Panc1 (cell line): ENCODE measurements at regions not wholly inside any gene's neighbourhood (a gene's known extent, or its start where the extent isn't known, plus 50 kb on each side); places are given as distances from the start of the nearest gene placed in this dataset.

ENCODE experiments used
- ATAC-seq: fragments of 200-7000 bp; cut with Tn5 transposase; 2 replicates; pipeline ENCODE4 v1.9.1; 2020; ENCODE audit warnings: mild to moderate bottlenecking, moderate library complexity
- BruUV-seq: library from RNA; stranded (reverse); fragments of 400-500 nt; replicated peaks from 2 replicates; lab custom pipeline; 2021; lab: Mats Ljungman, UMichigan
- CTCF ChIA-PET: fragments of 300-600 bp; sonication (Branson Sonifier 250); formaldehyde crosslinking; loops from one replicate; lab custom pipeline; 2022; ENCODE audit warnings: antibody characterized with exemption; lab: Charles Lee
- POLR2A ChIA-PET: fragments of 300-600 bp; sonication (Branson Sonifier 250); formaldehyde crosslinking; loops from one replicate; lab custom pipeline; 2022; ENCODE audit warnings: antibody characterized with exemption; lab: Charles Lee
- DNase-seq: peaks from one replicate; pipeline ENCODE4 v3.0.0-alpha.2; 2010; ENCODE audit warnings: low read depth, low spot score
- H3K27ac ChIP-seq: 2 replicates; pipeline ENCODE4 v1.5.1; 2011; ENCODE audit warnings: mild to moderate bottlenecking, low read length, inconsistent platforms
- H3K27me3 ChIP-seq: fragments of 200-500 bp; sonication (Bioruptor generic); 2 replicates; pipeline ENCODE4 v1.6.0; 2014; ENCODE audit warnings: low read length, inconsistent platforms; ENCODE audit not compliant: control insufficient read depth, insufficient read depth
- H3K36me3 ChIP-seq: fragments of 200-500 bp; sonication (Bioruptor generic); 2 replicates; pipeline ENCODE4 v1.5.1; 2014; ENCODE audit warnings: inconsistent platforms, mild to moderate bottlenecking, low read length, moderate library complexity; ENCODE audit not compliant: control insufficient read depth, insufficient read depth
- H3K4me1 ChIP-seq: 2 replicates; pipeline ENCODE4 v1.5.1; 2011; ENCODE audit warnings: inconsistent platforms, mild to moderate bottlenecking, low read length, moderate library complexity; ENCODE audit not compliant: control insufficient read depth, insufficient read depth
- H3K4me3 ChIP-seq, 2 experiments: 2 replicates each; pipeline ENCODE4 v1.5.1; 2011 to 2012; ENCODE audit warnings: low read depth in 2 of 2, low read length in 2 of 2, mild to moderate bottlenecking in 2 of 2, inconsistent platforms in 1 of 2, moderate library complexity in 1 of 2
- H3K9me3 ChIP-seq: fragments of 200-500 bp; sonication (Bioruptor generic); 2 replicates; pipeline ENCODE4 v1.5.1; 2014; ENCODE audit warnings: low read depth, mild to moderate bottlenecking, inconsistent platforms, low read length, moderate library complexity; ENCODE audit not compliant: control insufficient read depth, insufficient read depth
- POLR2AphosphoS5 ChIP-seq: IDR thresholded peaks from 2 replicates; pipeline ENCODE4 v1.6.1; 2012; ENCODE audit warnings: mild to moderate bottlenecking, low read depth, low read length, moderate library complexity
- SIN3A ChIP-seq: IDR thresholded peaks from 2 replicates; pipeline ENCODE4 v1.6.1; 2012; ENCODE audit warnings: low read depth, mild to moderate bottlenecking, low read length, moderate library complexity, borderline replicate concordance; ENCODE audit not compliant: insufficient read depth
- TCF7L2 ChIP-seq: IDR thresholded peaks from 2 replicates; pipeline ENCODE4 v1.6.1; 2011; ENCODE audit warnings: mild to moderate bottlenecking, low read depth, low read length, inconsistent platforms
- in situ Hi-C: cut with HindIII; loops from 2 replicates; pipeline ENCODE4 v1.10.0; 2016; ENCODE audit warnings: low sequenced_read_pairs, low pct_unique_long_range_greater_than_20kb
- intact Hi-C: fragments of 100-400 bp; cut with micrococcal nuclease; formaldehyde crosslinking; loops from one replicate; pipeline ENCODE4 v1.10.0; 2022; ENCODE audit not compliant: unreplicated experiment
- TF ChIP-seq, protein P1 (sequence below), 2 experiments: IDR thresholded peaks; 2 replicates each; pipeline ENCODE4 v1.6.1; 2011 to 2012; ENCODE audit warnings: low read depth in 2 of 2, control low read depth in 1 of 2, low read length in 1 of 2, mild to moderate bottlenecking in 1 of 2, moderate library complexity in 1 of 2; ENCODE audit not compliant: insufficient read depth in 1 of 2
- TF ChIP-seq, protein P2 (sequence below): fragments of 450-650 bp; IDR thresholded peaks from 2 replicates; pipeline ENCODE4 v1.5.1; 2017; ENCODE audit warnings: mild to moderate bottlenecking

DNA sequence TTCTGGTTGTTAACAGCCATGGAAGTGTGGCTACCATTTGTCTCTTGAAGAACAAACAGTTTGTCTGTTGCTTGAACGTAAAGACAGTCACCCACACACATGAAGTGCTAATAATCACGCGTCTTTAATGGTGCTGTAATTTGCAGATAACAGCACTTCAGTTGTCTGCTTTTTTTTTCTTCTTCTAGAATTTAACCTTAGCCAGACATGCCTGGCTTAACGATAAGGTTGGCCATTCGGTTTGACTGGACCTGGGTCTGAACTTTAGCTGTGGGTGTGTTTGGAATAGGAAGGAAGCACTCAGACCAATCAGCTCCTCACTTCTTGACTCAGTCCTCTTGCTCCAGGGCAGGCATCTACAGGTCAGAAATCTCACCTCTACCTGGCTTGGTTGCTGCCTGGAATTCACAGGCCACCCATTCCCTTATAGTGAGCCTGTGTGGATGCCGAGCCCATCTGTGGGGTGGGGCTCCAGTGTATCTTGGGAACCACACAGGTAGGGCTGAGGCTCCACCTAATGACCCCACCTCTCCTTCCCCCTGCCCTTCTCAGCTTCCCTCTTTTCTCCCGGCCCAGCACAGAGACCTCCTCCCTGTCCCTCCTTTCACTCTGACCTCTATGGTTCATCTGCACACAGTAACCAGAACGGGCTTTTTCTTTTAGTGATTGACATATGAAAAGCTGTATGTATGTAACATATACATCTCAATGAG lies 246.4 kb upstream of the PWP1 start:
- DNase-seq, result no peak
- ChIA-PET POLR2A (no interaction called here), CTCF (no interaction called here)
- no peaks in the 10 kb centered on the region for H3K4me1 ChIP-seq
- H3K27ac ChIP-seq, result no peak overlapping the region
- intact Hi-C loops (no loop called here), in situ Hi-C loops (no loop called here)
- H3K4me3 ChIP-seq, result no peak overlapping the region
- no peaks in the 10 kb centered on the region for H3K27me3 ChIP-seq
- no peaks in the 10 kb centered on the region for H3K9me3 ChIP-seq
- TF ChIP-seq, protein P1, sequence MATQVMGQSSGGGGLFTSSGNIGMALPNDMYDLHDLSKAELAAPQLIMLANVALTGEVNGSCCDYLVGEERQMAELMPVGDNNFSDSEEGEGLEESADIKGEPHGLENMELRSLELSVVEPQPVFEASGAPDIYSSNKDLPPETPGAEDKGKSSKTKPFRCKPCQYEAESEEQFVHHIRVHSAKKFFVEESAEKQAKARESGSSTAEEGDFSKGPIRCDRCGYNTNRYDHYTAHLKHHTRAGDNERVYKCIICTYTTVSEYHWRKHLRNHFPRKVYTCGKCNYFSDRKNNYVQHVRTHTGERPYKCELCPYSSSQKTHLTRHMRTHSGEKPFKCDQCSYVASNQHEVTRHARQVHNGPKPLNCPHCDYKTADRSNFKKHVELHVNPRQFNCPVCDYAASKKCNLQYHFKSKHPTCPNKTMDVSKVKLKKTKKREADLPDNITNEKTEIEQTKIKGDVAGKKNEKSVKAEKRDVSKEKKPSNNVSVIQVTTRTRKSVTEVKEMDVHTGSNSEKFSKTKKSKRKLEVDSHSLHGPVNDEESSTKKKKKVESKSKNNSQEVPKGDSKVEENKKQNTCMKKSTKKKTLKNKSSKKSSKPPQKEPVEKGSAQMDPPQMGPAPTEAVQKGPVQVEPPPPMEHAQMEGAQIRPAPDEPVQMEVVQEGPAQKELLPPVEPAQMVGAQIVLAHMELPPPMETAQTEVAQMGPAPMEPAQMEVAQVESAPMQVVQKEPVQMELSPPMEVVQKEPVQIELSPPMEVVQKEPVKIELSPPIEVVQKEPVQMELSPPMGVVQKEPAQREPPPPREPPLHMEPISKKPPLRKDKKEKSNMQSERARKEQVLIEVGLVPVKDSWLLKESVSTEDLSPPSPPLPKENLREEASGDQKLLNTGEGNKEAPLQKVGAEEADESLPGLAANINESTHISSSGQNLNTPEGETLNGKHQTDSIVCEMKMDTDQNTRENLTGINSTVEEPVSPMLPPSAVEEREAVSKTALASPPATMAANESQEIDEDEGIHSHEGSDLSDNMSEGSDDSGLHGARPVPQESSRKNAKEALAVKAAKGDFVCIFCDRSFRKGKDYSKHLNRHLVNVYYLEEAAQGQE (IDR thresholded peaks at IDR 0.05; ENCODE audit: insufficient read depth in 1 of 2, low read depth in 2 of 2, low read length in 1 of 2), result no peak
- BruUV-seq, result no TSS peak
- no peak for ATAC-seq
- H3K36me3 ChIP-seq, result no peaks in the 10 kb centered on the region

DNA sequence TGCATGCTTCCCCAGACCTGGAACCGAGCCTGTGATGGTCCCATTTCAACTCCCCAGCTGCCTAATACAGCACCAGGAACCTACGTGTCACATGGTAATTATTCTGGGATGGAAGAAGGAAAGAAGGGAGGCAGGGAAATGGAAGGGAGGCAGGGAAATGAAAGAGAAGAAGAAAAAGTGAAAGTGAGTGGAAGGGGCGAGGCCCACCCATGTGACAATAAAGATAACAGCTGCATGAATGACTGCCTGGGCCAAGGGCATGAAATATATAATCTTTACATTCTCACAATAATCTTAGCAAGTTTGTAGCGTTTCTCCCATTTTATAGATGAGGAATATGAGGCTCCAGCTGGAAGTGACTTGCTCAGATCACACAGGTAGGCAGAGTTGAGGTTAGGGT lies 245.0 kb upstream of the PWP1 start:
- ATAC-seq (no peak), DNase-seq (no peak)
- H3K4me3 ChIP-seq, result no peak overlapping the region
- H3K9me3 ChIP-seq, result no peaks in the 10 kb centered on the region
- CTCF ChIA-PET, result no interaction called here
- H3K36me3 ChIP-seq, result no peaks in the 10 kb centered on the region
- BruUV-seq, result no TSS peak
- no peak for TF ChIP-seq SIN3A
- TF ChIP-seq, protein P1 (IDR thresholded peaks at IDR 0.05; ENCODE audit: insufficient read depth in 1 of 2, low read depth in 2 of 2, low read length in 1 of 2), result no peak
- no peak for TF ChIP-seq TCF7L2
- TF ChIP-seq, protein P2, sequence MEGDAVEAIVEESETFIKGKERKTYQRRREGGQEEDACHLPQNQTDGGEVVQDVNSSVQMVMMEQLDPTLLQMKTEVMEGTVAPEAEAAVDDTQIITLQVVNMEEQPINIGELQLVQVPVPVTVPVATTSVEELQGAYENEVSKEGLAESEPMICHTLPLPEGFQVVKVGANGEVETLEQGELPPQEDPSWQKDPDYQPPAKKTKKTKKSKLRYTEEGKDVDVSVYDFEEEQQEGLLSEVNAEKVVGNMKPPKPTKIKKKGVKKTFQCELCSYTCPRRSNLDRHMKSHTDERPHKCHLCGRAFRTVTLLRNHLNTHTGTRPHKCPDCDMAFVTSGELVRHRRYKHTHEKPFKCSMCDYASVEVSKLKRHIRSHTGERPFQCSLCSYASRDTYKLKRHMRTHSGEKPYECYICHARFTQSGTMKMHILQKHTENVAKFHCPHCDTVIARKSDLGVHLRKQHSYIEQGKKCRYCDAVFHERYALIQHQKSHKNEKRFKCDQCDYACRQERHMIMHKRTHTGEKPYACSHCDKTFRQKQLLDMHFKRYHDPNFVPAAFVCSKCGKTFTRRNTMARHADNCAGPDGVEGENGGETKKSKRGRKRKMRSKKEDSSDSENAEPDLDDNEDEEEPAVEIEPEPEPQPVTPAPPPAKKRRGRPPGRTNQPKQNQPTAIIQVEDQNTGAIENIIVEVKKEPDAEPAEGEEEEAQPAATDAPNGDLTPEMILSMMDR, result no peak
- TF ChIP-seq POLR2AphosphoS5, result no peak
- H3K27ac ChIP-seq, result no peak overlapping the region
- no peaks in the 10 kb centered on the region for H3K27me3 ChIP-seq
- POLR2A ChIA-PET, result no interaction called here
- intact Hi-C loops, result no loop called here
- in situ Hi-C loops, result no loop called here
- no peaks in the 10 kb centered on the region for H3K4me1 ChIP-seq
